ENCODE measurements at regions not wholly inside any gene's neighbourhood (a gene's known extent, or its start where the extent isn't known, plus 50 kb on each side); places are given as distances from the start of the nearest gene placed in this dataset.

- DNase-seq (ENCODE audit: low read depth), result no peak
Observed at GRCh38 chr20:6614836-6615235, 152.7 kb upstream of the BMP2 start.

- no peak for DNase-seq (ENCODE audit: low read depth)
Observed at GRCh38 chr20:6613280-6613861, 154.1 kb upstream of the BMP2 start.

- DNase-seq (ENCODE audit: low read depth), result no peak
Observed at GRCh38 chr20:6612606-6612923, 154.9 kb upstream of the BMP2 start.

GRCh38 chr20:6611911-6612605 lies 155.4 kb upstream of the BMP2 start:
- DNase-seq (ENCODE audit: low read depth), result no peak

- no peak for DNase-seq (ENCODE audit: low read depth)
Observed at GRCh38 chr20:6606651-6607050, 160.8 kb upstream of the BMP2 start.

- DNase-seq (ENCODE audit: low read depth), result no peak
Observed at GRCh38 chr20:6605055-6605935, 162.2 kb upstream of the BMP2 start.

- DNase-seq (ENCODE audit: low read depth), result no peak
Observed at GRCh38 chr20:6604179-6604578, 163.3 kb upstream of the BMP2 start.

GRCh38 chr20:6599876-6600735 lies 167.4 kb upstream of the BMP2 start:
- DNase-seq (ENCODE audit: low read depth), result no peak

GRCh38 chr20:6595704-6596103 lies 171.8 kb upstream of the BMP2 start:
- DNase-seq (ENCODE audit: low read depth), result no peak

- no peak for DNase-seq (ENCODE audit: low read depth)
Observed at GRCh38 chr20:6590891-6591637, 176.4 kb upstream of the BMP2 start.

GRCh38 chr20:6588296-6588695 lies 179.2 kb upstream of the BMP2 start:
- DNase-seq (ENCODE audit: low read depth), result no peak

GRCh38 chr20:6583134-6583738 lies 184.2 kb upstream of the BMP2 start:
- no peak for DNase-seq (ENCODE audit: low read depth)

- no peak for DNase-seq (ENCODE audit: low read depth)
Observed at GRCh38 chr20:6582449-6582848, 185.0 kb upstream of the BMP2 start.

- no peak for DNase-seq (ENCODE audit: low read depth)
Observed at GRCh38 chr20:6580486-6580885, 187.0 kb upstream of the BMP2 start.

- no peak for DNase-seq (ENCODE audit: low read depth)
Observed at GRCh38 chr20:6579824-6580223, 187.7 kb upstream of the BMP2 start.

GRCh38 chr20:6579417-6579816 lies 188.1 kb upstream of the BMP2 start:
- no peak for DNase-seq (ENCODE audit: low read depth)

GRCh38 chr20:6577451-6577850 lies 190.0 kb upstream of the BMP2 start:
- DNase-seq (ENCODE audit: low read depth), result no peak

GRCh38 chr20:6576726-6577125 lies 190.8 kb upstream of the BMP2 start:
- no peak for DNase-seq (ENCODE audit: low read depth)

- peak; percentile 79 for DNase-seq (ENCODE audit: low read depth)
Observed at GRCh38 chr20:6575912-6576401, 191.5 kb upstream of the BMP2 start.

- DNase-seq (ENCODE audit: low read depth), result peak; percentile 95
Observed at GRCh38 chr20:6566821-6567220, 200.7 kb upstream of the BMP2 start.

- peak; percentile 96 for DNase-seq (ENCODE audit: low read depth)
Observed at GRCh38 chr20:6562111-6562510, 205.4 kb upstream of the BMP2 start.

Data from non-pigmented ciliary epithelial cell (primary cell).